ENCODE measurements at regions not wholly inside any gene's neighbourhood (a gene's known extent, or its start where the extent isn't known, plus 50 kb on each side); places are given as distances from the start of the nearest gene placed in this dataset.

DNA sequence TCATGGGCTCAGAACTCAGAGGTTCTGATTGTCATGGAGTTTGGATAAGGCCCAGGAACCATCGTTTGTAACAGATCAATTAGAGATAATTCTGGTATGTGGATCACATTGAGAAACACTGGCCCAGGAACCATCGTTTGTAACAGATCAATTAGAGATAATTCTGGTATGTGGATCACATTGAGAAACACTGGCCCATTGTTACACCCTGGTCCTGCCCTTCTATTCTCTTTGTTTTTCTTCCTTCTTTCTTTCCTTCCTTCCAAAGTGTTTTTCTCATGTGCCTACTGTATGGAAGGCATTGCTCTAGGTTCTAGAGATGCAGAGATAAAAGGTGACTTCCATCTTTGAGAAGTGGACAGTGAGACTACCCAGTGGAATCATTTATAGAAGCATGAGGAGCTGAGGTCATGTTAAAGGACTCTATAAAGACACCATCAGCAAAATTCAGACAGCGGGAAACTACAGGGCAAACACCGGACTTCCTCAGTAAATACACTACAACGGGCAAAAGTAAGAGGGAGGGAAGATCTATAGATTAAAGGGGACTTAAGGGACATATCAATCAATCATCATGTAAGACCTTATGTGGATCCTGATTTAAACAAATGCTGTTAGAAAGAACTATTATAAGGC is 153.8 kb downstream of the UNC5CL start:
- intact Hi-C loops (cut with DNase I), result no loop called here
- H3K4me1 ChIP-seq, result peaks cover 0 to 7% (median 0%) of the 10 kb centered on the region in 4 donors
- TF ChIP-seq, protein P1, sequence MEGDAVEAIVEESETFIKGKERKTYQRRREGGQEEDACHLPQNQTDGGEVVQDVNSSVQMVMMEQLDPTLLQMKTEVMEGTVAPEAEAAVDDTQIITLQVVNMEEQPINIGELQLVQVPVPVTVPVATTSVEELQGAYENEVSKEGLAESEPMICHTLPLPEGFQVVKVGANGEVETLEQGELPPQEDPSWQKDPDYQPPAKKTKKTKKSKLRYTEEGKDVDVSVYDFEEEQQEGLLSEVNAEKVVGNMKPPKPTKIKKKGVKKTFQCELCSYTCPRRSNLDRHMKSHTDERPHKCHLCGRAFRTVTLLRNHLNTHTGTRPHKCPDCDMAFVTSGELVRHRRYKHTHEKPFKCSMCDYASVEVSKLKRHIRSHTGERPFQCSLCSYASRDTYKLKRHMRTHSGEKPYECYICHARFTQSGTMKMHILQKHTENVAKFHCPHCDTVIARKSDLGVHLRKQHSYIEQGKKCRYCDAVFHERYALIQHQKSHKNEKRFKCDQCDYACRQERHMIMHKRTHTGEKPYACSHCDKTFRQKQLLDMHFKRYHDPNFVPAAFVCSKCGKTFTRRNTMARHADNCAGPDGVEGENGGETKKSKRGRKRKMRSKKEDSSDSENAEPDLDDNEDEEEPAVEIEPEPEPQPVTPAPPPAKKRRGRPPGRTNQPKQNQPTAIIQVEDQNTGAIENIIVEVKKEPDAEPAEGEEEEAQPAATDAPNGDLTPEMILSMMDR (IDR thresholded peaks at IDR 0.05), result no peak
- no peaks in the 10 kb centered on the region for H3K27me3 ChIP-seq
- H3K27ac ChIP-seq (replicated peaks in 1 of 4), result no peak overlapping the region
- no peak for DNase-seq (ENCODE audit: extremely low spot score)
- H3K9me3 ChIP-seq, result no peaks in the 10 kb centered on the region
- 89% methylated on average over 5 of the region's 5 CpGs for WGBS
- peaks cover 0 to 9% (median 0%) of the 10 kb centered on the region in 4 donors for H3K36me3 ChIP-seq
- no peak overlapping the region for H3K4me3 ChIP-seq

DNA sequence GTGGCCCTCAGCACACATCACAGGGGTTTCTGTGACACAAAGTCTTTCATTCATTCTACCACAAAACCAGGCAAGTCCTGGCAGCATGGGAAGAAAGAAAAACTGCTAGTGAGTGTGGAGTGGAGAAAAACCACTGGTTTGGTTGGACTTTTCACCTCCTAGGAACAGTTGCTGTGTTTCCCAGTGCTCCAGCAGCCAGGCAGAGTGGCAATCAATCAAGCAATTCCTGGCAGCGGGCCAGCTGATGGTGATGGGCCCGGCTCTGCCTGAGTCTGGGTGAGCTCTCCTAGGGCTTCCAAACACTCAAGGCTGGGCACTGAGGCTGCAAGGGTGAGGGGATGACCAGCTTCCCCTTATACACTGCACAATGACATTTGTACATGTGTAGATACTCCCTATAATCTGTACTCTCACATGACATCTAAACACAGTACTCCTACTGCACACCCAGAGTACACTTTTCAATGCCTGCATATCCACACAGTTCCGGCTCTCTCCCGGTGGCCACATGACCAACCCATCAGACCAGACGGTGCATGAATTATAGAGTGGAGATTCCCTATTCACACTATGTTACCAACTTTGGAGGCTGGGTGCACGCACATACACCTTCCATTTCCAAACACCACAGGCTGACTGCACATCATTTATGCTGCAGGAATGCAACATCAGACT is 156.6 kb downstream of the UNC5CL start:
- Histone ChIP-seq H3K4me3 (no peak overlapping the region), H3K27ac (replicated peaks in 1 of 4) (no peak overlapping the region), H3K36me3 (peaks cover 0 to 9% (median 0%) of the 10 kb centered on the region in 4 donors), H3K27me3 (no peaks in the 10 kb centered on the region), H3K4me1 (peaks cover 0 to 7% (median 0%) of the 10 kb centered on the region in 4 donors), H3K9me3 (peaks cover 0 to 5% (median 0%) of the 10 kb centered on the region in 4 donors)
- 75% methylated on average over 6 of the region's 6 CpGs for WGBS
- intact Hi-C loops (cut with DNase I), result no loop called here
- DNase-seq (ENCODE audit: extremely low spot score), result no peak
- TF ChIP-seq POLR2AphosphoS5 (IDR thresholded peaks at IDR 0.05) (no peak), POLR2A (IDR thresholded peaks at IDR 0.05; ENCODE audit: low read depth) (no peak), EP300 (IDR thresholded peaks at IDR 0.05) (no peak)
- TF ChIP-seq, protein P1 (IDR thresholded peaks at IDR 0.05), result no peak

DNA sequence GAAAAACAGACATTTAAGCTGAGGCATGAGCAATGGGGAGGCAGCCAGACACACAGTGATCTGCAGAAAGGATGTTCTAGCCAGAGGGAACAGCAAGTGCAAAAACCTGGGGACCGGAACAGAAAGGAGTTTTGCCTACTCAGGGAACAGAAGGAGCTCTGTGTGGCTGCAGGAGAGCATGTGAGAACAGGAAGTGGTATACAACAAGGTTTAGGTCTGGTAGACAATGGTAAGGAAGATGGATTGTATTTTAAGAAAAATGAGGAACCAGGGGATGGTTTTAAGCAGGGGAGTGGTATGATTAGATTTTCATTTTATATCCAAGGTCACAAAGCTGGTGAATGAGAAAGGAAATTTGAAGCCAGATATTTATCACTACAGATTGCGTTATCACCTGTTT is 157.5 kb downstream of the UNC5CL start:
- WGBS, result 43% methylated on average over 2 of the region's 2 CpGs
- DNase-seq (ENCODE audit: extremely low spot score), result no peak
- Histone ChIP-seq H3K27me3 (no peaks in the 10 kb centered on the region), H3K27ac (replicated peaks in 1 of 4) (no peak overlapping the region), H3K4me3 (no peak overlapping the region), H3K36me3 (peaks cover 0 to 5% (median 0%) of the 10 kb centered on the region in 4 donors), H3K4me1 (peaks cover 0 to 7% (median 0%) of the 10 kb centered on the region in 4 donors), H3K9me3 (peaks cover 0 to 5% (median 0%) of the 10 kb centered on the region in 4 donors)
- intact Hi-C loops (cut with DNase I), result no loop called here
- TF ChIP-seq EP300 (IDR thresholded peaks at IDR 0.05), result no peak
- no peak for TF ChIP-seq POLR2A (IDR thresholded peaks at IDR 0.05; ENCODE audit: low read depth)
- TF ChIP-seq, protein P1 (IDR thresholded peaks at IDR 0.05), result no peak
- no peak for TF ChIP-seq POLR2AphosphoS5 (IDR thresholded peaks at IDR 0.05)

DNA sequence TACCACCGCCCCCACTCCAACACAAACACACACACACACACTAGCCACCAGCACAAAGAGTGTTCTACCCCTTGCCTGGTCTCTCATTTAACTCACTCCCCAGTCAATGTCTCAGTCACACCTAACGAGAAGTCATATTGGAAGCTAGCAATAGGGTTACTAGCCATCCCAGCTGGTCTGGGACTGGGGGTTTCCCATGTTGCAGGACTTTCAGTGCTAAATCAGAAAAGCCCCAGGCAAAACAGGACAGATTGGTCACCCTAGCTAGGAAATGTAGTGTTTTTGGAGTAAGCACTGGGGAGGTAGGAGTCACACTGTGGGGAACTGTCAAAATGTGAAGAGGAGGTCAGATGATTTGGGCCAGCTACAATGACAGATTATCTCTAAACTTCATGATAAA is 158.1 kb downstream of the UNC5CL start:
- Histone ChIP-seq H3K4me1 (peaks cover 0 to 7% (median 0%) of the 10 kb centered on the region in 4 donors), H3K36me3 (no peaks in the 10 kb centered on the region), H3K27ac (replicated peaks in 1 of 4) (no peak overlapping the region), H3K9me3 (peaks cover 0 to 5% (median 0%) of the 10 kb centered on the region in 4 donors), H3K4me3 (no peak overlapping the region), H3K27me3 (no peaks in the 10 kb centered on the region)
- no peak for DNase-seq (ENCODE audit: extremely low spot score)
- TF ChIP-seq, protein P1 (IDR thresholded peaks at IDR 0.05), result no peak
- no peak for TF ChIP-seq POLR2A (IDR thresholded peaks at IDR 0.05; ENCODE audit: low read depth)
- TF ChIP-seq EP300 (IDR thresholded peaks at IDR 0.05), result no peak
- TF ChIP-seq POLR2AphosphoS5 (IDR thresholded peaks at IDR 0.05), result no peak
- intact Hi-C loops (cut with DNase I), result no loop called here
- WGBS, result 78% methylated on average over 2 of the region's 2 CpGs
